Endothelial cell of umbilical vein (primary cell): ENCODE measurements at regions not wholly inside any gene's neighbourhood (a gene's known extent, or its start where the extent isn't known, plus 50 kb on each side); places are given as distances from the start of the nearest gene placed in this dataset.

Source experiments
- BruUV-seq: library from RNA; stranded (reverse); fragments of 400-500 nt; replicated peaks from 2 replicates; lab custom pipeline; 2021; lab: Mats Ljungman, UMichigan
- CTCF ChIA-PET: fragments of 300-600, 350-600 bp; sonication (Branson Sonifier 250); formaldehyde crosslinking; loops from one replicate; lab custom pipeline; 2021; ENCODE audit warnings: antibody characterized with exemption, inconsistent platforms; lab: Charles Lee
- POLR2A ChIA-PET: fragments of 300-600, 350-600 bp; sonication (Branson Sonifier 250); formaldehyde crosslinking; loops from one replicate; lab custom pipeline; 2021; ENCODE audit warnings: antibody characterized with exemption, inconsistent platforms; lab: Charles Lee
- DNase-seq: peaks from one replicate; pipeline ENCODE4 v3.0.0-alpha.2; 2011; ENCODE audit warnings: low read depth, low spot score
- FAIRE-seq: peaks from 2 replicates; lab custom pipeline; 2011; peaks lifted over from hg19 to GRCh38; lab: Jason Lieb, UNC
- H2AFZ ChIP-seq: 2 replicates; pipeline ENCODE4 v1.6.0; 2012; ENCODE audit warnings: low read depth, low read length, control low read depth, inconsistent platforms
- H3K27ac ChIP-seq: 2 replicates; pipeline ENCODE4 v1.5.1; 2011; ENCODE audit warnings: low read depth, mild to moderate bottlenecking, control low read depth, low read length, moderate library complexity; ENCODE audit not compliant: insufficient read depth
- H3K27me3 ChIP-seq, 2 experiments: 2 replicates each; pipeline versions ENCODE4 v1.6.0 to v1.6.1; 2011; ENCODE audit warnings: low read length in 2 of 2, mixed read lengths in 1 of 2; ENCODE audit not compliant: control insufficient read depth in 2 of 2, insufficient read depth in 2 of 2
- H3K36me3 ChIP-seq, 2 experiments: 2 replicates in 1 of 2; 3 replicates in 1 of 2; pipeline ENCODE4 v1.5.1; 2011; ENCODE audit warnings: low read length in 2 of 2, mild to moderate bottlenecking in 1 of 2, moderate library complexity in 1 of 2; ENCODE audit not compliant: control insufficient read depth in 2 of 2, insufficient read depth in 2 of 2; ENCODE audit errors: extremely low read depth in 1 of 2
- H3K4me1 ChIP-seq: 3 replicates; pipeline ENCODE4 v1.5.1; 2011; ENCODE audit warnings: mild to moderate bottlenecking, low read length; ENCODE audit not compliant: control insufficient read depth, insufficient read depth; ENCODE audit errors: extremely low read depth
- H3K4me2 ChIP-seq: 2 replicates; pipeline ENCODE4 v1.6.1; 2011; ENCODE audit warnings: low read length, control low read depth, mixed read lengths; ENCODE audit not compliant: insufficient read depth
- H3K4me3 ChIP-seq, 3 experiments: fragments of 200-600 bp in 1 of 3; sonication (generic), shearing (Covaris generic) in 1 of 3; replicated peaks in 1 of 3; 2 replicates each; pipeline ENCODE4 v1.5.1; 2011 to 2016; ENCODE audit warnings: control low read depth in 3 of 3, low read length in 3 of 3, mild to moderate bottlenecking in 2 of 3, inconsistent platforms in 1 of 3, low read depth in 1 of 3, moderate library complexity in 1 of 3; ENCODE audit not compliant: insufficient read depth in 1 of 3
- H3K79me2 ChIP-seq: 2 replicates; pipeline ENCODE4 v1.6.0; 2012; ENCODE audit warnings: low read length, inconsistent platforms; ENCODE audit not compliant: control insufficient read depth, insufficient read depth
- H3K9ac ChIP-seq: replicated peaks from 2 replicates; pipeline ENCODE3; 2011; ENCODE audit warnings: low read length, control low read depth; ENCODE audit not compliant: insufficient read depth; ENCODE audit errors: extremely low read depth
- H3K9me1 ChIP-seq: replicated peaks from 3 replicates; pipeline ENCODE4 v1.6.0; 2011; ENCODE audit warnings: mild to moderate bottlenecking, low read length; ENCODE audit not compliant: control insufficient read depth, insufficient read depth; ENCODE audit errors: extremely low read depth
- H3K9me3 ChIP-seq: replicated peaks from 2 replicates; pipeline ENCODE4 v1.5.1; 2012; ENCODE audit warnings: low read length, inconsistent platforms; ENCODE audit not compliant: control insufficient read depth, insufficient read depth
- H4K20me1 ChIP-seq: replicated peaks from 2 replicates; pipeline ENCODE3; 2011; ENCODE audit warnings: mild to moderate bottlenecking, low read length; ENCODE audit not compliant: control insufficient read depth, insufficient read depth; ENCODE audit errors: extremely low read depth
- EZH2 ChIP-seq: IDR thresholded peaks from 2 replicates; pipeline ENCODE4 v1.6.1; 2012; ENCODE audit warnings: borderline replicate concordance, low read depth, mild to moderate bottlenecking, moderate library complexity, low read length, inconsistent platforms; ENCODE audit not compliant: severe bottlenecking
- FOS ChIP-seq: IDR thresholded peaks from 2 replicates; pipeline ENCODE4 v1.6.1; 2011; ENCODE audit warnings: mild to moderate bottlenecking, low read length, moderate library complexity, borderline replicate concordance; ENCODE audit not compliant: insufficient read depth
- GATA2 ChIP-seq: IDR thresholded peaks from 2 replicates; pipeline ENCODE4 v1.7.0; 2011; ENCODE audit warnings: low read depth, mild to moderate bottlenecking, moderate library complexity, mixed read lengths, low read length; ENCODE audit not compliant: insufficient read length, insufficient read depth
- JUN ChIP-seq: IDR thresholded peaks from 2 replicates; pipeline ENCODE4 v1.6.1; 2011; ENCODE audit warnings: borderline replicate concordance, low read depth; ENCODE audit not compliant: insufficient read length, insufficient read depth
- MYC ChIP-seq: IDR thresholded peaks from one replicate; pipeline ENCODE4 v1.6.1; 2011; ENCODE audit warnings: mild to moderate bottlenecking, low read depth, low read length
- POLR2A ChIP-seq: IDR thresholded peaks from 2 replicates; pipeline ENCODE4 v1.6.1; 2012; ENCODE audit warnings: low read depth, mild to moderate bottlenecking, control low read depth, low read length
- POLR2AphosphoS5 ChIP-seq: IDR thresholded peaks from 2 replicates; pipeline ENCODE4 v1.6.1; 2012; ENCODE audit warnings: low read depth, mild to moderate bottlenecking, control low read depth, low read length, moderate library complexity; ENCODE audit not compliant: insufficient read depth
- dilution Hi-C: fragments of 300-500 bp; cut with MboI; formaldehyde crosslinking; loops from one replicate; pipeline ENCODE4 v1.15.0; 2019; ENCODE audit warnings: low sequenced_read_pairs; ENCODE audit not compliant: extremely low pct_ligation_motif_present
- intact Hi-C: fragments of 100-400 bp; cut with micrococcal nuclease; formaldehyde crosslinking; loops from one replicate; pipeline ENCODE4 v1.10.0; 2022
- TF ChIP-seq, protein P1 (sequence below), 2 donors: IDR thresholded peaks; 1 replicate in 1 of 2; 2 replicates in 1 of 2; pipeline ENCODE4 v1.5.1; 2011; ENCODE audit warnings: low read length in 2 of 2, mild to moderate bottlenecking in 2 of 2, moderate library complexity in 2 of 2, control low read depth in 1 of 2, inconsistent platforms in 1 of 2, low read depth in 1 of 2; ENCODE audit not compliant: insufficient read depth in 1 of 2; ENCODE audit errors: extremely low read depth in 1 of 2
- TF ChIP-seq, protein P2 (sequence below): IDR thresholded peaks from 2 replicates; pipeline ENCODE4 v1.6.1; 2011; ENCODE audit not compliant: insufficient read depth, insufficient read length

DNA sequence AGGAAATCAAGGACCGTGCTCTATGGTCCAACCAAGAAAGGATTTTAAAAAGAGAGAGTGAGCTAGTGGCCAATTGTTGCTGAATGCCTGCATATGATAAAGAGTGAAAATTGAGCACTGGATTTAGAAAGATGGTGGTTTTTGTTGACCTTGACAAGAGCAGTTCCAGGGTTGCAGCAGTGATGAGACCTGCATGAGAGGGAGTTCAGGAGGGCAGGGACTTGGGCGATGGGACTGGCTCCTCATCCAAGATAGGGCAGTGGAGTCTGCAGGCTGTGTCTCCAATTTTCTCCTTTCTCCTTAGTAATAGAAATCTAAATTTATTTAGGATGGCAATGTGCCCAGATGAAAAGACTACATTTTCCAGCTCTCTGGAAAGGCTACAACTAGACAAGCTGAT, 94.0 kb upstream of the B3GAT1 start:
- Histone ChIP-seq H3K9me1 (no peaks in the 10 kb centered on the region), H4K20me1 (no peaks in the 10 kb centered on the region), H3K27ac (no peak overlapping the region), H3K9me3 (no peaks in the 10 kb centered on the region), H3K36me3 (no peaks in the 10 kb centered on the region), H3K27me3 (no peaks in the 10 kb centered on the region), H3K4me2 (no peak overlapping the region), H3K4me1 (peaks cover 16% of the 10 kb centered on the region), H3K9ac (no peak overlapping the region), H3K79me2 (no peaks in the 10 kb centered on the region), H3K4me3 (no peak overlapping the region), H2AFZ (no peak overlapping the region)
- ChIA-PET POLR2A (no interaction called here), CTCF (no interaction called here)
- intact Hi-C loops = no loop called here
- FAIRE-seq (no peak), DNase-seq (no peak)
- TF ChIP-seq POLR2AphosphoS5 (no peak), POLR2A (no peak), EZH2 (no peak), MYC (no peak), FOS (no peak), GATA2 (no peak), JUN (no peak)
- TF ChIP-seq, protein P1, sequence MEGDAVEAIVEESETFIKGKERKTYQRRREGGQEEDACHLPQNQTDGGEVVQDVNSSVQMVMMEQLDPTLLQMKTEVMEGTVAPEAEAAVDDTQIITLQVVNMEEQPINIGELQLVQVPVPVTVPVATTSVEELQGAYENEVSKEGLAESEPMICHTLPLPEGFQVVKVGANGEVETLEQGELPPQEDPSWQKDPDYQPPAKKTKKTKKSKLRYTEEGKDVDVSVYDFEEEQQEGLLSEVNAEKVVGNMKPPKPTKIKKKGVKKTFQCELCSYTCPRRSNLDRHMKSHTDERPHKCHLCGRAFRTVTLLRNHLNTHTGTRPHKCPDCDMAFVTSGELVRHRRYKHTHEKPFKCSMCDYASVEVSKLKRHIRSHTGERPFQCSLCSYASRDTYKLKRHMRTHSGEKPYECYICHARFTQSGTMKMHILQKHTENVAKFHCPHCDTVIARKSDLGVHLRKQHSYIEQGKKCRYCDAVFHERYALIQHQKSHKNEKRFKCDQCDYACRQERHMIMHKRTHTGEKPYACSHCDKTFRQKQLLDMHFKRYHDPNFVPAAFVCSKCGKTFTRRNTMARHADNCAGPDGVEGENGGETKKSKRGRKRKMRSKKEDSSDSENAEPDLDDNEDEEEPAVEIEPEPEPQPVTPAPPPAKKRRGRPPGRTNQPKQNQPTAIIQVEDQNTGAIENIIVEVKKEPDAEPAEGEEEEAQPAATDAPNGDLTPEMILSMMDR (IDR thresholded peaks at IDR 0.05; ENCODE audit: extremely low read depth in 1 of 2, insufficient read depth in 1 of 2, low read depth in 1 of 2, low read length in 2 of 2) = no peak
- TF ChIP-seq, protein P2, sequence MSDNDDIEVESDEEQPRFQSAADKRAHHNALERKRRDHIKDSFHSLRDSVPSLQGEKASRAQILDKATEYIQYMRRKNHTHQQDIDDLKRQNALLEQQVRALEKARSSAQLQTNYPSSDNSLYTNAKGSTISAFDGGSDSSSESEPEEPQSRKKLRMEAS = no peak
- dilution Hi-C loops = no loop called here
- BruUV-seq = no TSS peak
